ENCODE measurements at regions not wholly inside any gene's neighbourhood (a gene's known extent, or its start where the extent isn't known, plus 50 kb on each side); places are given as distances from the start of the nearest gene placed in this dataset.

DNA sequence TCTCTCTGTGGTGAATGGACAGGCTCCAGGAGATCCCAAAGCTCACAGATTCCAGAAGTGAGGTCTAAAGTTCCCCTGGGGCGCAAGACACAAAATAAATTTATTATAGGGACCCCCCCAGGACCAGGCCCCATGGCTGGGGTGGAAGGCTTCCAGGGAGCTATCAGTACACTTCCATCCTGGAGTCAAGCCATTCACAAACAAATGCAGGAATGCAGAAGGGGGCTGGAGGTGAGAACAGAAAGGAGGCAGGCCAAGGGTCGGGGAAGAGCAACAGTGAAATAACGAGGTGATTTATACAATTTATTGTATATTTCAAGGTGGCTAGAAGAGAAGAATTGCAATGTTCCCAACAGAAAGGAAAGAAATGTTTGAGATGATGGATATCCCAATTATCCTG lies 126.9 kb downstream of the LY86 start:
- TF ChIP-seq, protein P1, sequence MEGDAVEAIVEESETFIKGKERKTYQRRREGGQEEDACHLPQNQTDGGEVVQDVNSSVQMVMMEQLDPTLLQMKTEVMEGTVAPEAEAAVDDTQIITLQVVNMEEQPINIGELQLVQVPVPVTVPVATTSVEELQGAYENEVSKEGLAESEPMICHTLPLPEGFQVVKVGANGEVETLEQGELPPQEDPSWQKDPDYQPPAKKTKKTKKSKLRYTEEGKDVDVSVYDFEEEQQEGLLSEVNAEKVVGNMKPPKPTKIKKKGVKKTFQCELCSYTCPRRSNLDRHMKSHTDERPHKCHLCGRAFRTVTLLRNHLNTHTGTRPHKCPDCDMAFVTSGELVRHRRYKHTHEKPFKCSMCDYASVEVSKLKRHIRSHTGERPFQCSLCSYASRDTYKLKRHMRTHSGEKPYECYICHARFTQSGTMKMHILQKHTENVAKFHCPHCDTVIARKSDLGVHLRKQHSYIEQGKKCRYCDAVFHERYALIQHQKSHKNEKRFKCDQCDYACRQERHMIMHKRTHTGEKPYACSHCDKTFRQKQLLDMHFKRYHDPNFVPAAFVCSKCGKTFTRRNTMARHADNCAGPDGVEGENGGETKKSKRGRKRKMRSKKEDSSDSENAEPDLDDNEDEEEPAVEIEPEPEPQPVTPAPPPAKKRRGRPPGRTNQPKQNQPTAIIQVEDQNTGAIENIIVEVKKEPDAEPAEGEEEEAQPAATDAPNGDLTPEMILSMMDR (conservative IDR thresholded peaks at IDR 0.05) = no peak
- no peak for TF ChIP-seq ZFX (IDR thresholded peaks at IDR 0.05)
